Endothelial cell of umbilical vein (primary cell): ENCODE measurements at regions not wholly inside any gene's neighbourhood (a gene's known extent, or its start where the extent isn't known, plus 50 kb on each side); places are given as distances from the start of the nearest gene placed in this dataset.

Experiments used
- BruUV-seq: library from RNA; stranded (reverse); fragments of 400-500 nt; replicated peaks from 2 replicates; lab custom pipeline; 2021; lab: Mats Ljungman, UMichigan
- CTCF ChIA-PET: fragments of 300-600, 350-600 bp; sonication (Branson Sonifier 250); formaldehyde crosslinking; loops from one replicate; lab custom pipeline; 2021; ENCODE audit warnings: antibody characterized with exemption, inconsistent platforms; lab: Charles Lee
- POLR2A ChIA-PET: fragments of 300-600, 350-600 bp; sonication (Branson Sonifier 250); formaldehyde crosslinking; loops from one replicate; lab custom pipeline; 2021; ENCODE audit warnings: antibody characterized with exemption, inconsistent platforms; lab: Charles Lee
- DNase-seq: peaks from one replicate; pipeline ENCODE4 v3.0.0-alpha.2; 2011; ENCODE audit warnings: low read depth, low spot score
- FAIRE-seq: peaks from 2 replicates; lab custom pipeline; 2011; peaks lifted over from hg19 to GRCh38; lab: Jason Lieb, UNC
- H2AFZ ChIP-seq: 2 replicates; pipeline ENCODE4 v1.6.0; 2012; ENCODE audit warnings: low read depth, low read length, control low read depth, inconsistent platforms
- H3K27ac ChIP-seq: 2 replicates; pipeline ENCODE4 v1.5.1; 2011; ENCODE audit warnings: low read depth, mild to moderate bottlenecking, control low read depth, low read length, moderate library complexity; ENCODE audit not compliant: insufficient read depth
- H3K27me3 ChIP-seq, 2 experiments: 2 replicates each; pipeline versions ENCODE4 v1.6.0 to v1.6.1; 2011; ENCODE audit warnings: low read length in 2 of 2, mixed read lengths in 1 of 2; ENCODE audit not compliant: control insufficient read depth in 2 of 2, insufficient read depth in 2 of 2
- H3K36me3 ChIP-seq, 2 experiments: 2 replicates in 1 of 2; 3 replicates in 1 of 2; pipeline ENCODE4 v1.5.1; 2011; ENCODE audit warnings: low read length in 2 of 2, mild to moderate bottlenecking in 1 of 2, moderate library complexity in 1 of 2; ENCODE audit not compliant: control insufficient read depth in 2 of 2, insufficient read depth in 2 of 2; ENCODE audit errors: extremely low read depth in 1 of 2
- H3K4me1 ChIP-seq: 3 replicates; pipeline ENCODE4 v1.5.1; 2011; ENCODE audit warnings: mild to moderate bottlenecking, low read length; ENCODE audit not compliant: control insufficient read depth, insufficient read depth; ENCODE audit errors: extremely low read depth
- H3K4me2 ChIP-seq: 2 replicates; pipeline ENCODE4 v1.6.1; 2011; ENCODE audit warnings: low read length, control low read depth, mixed read lengths; ENCODE audit not compliant: insufficient read depth
- H3K4me3 ChIP-seq, 3 experiments: fragments of 200-600 bp in 1 of 3; sonication (generic), shearing (Covaris generic) in 1 of 3; replicated peaks in 1 of 3; 2 replicates each; pipeline ENCODE4 v1.5.1; 2011 to 2016; ENCODE audit warnings: control low read depth in 3 of 3, low read length in 3 of 3, mild to moderate bottlenecking in 2 of 3, inconsistent platforms in 1 of 3, low read depth in 1 of 3, moderate library complexity in 1 of 3; ENCODE audit not compliant: insufficient read depth in 1 of 3
- H3K79me2 ChIP-seq: 2 replicates; pipeline ENCODE4 v1.6.0; 2012; ENCODE audit warnings: low read length, inconsistent platforms; ENCODE audit not compliant: control insufficient read depth, insufficient read depth
- H3K9ac ChIP-seq: replicated peaks from 2 replicates; pipeline ENCODE3; 2011; ENCODE audit warnings: low read length, control low read depth; ENCODE audit not compliant: insufficient read depth; ENCODE audit errors: extremely low read depth
- H3K9me1 ChIP-seq: replicated peaks from 3 replicates; pipeline ENCODE4 v1.6.0; 2011; ENCODE audit warnings: mild to moderate bottlenecking, low read length; ENCODE audit not compliant: control insufficient read depth, insufficient read depth; ENCODE audit errors: extremely low read depth
- H3K9me3 ChIP-seq: replicated peaks from 2 replicates; pipeline ENCODE4 v1.5.1; 2012; ENCODE audit warnings: low read length, inconsistent platforms; ENCODE audit not compliant: control insufficient read depth, insufficient read depth
- H4K20me1 ChIP-seq: replicated peaks from 2 replicates; pipeline ENCODE3; 2011; ENCODE audit warnings: mild to moderate bottlenecking, low read length; ENCODE audit not compliant: control insufficient read depth, insufficient read depth; ENCODE audit errors: extremely low read depth
- EZH2 ChIP-seq: IDR thresholded peaks from 2 replicates; pipeline ENCODE4 v1.6.1; 2012; ENCODE audit warnings: borderline replicate concordance, low read depth, mild to moderate bottlenecking, moderate library complexity, low read length, inconsistent platforms; ENCODE audit not compliant: severe bottlenecking
- FOS ChIP-seq: IDR thresholded peaks from 2 replicates; pipeline ENCODE4 v1.6.1; 2011; ENCODE audit warnings: mild to moderate bottlenecking, low read length, moderate library complexity, borderline replicate concordance; ENCODE audit not compliant: insufficient read depth
- GATA2 ChIP-seq: IDR thresholded peaks from 2 replicates; pipeline ENCODE4 v1.7.0; 2011; ENCODE audit warnings: low read depth, mild to moderate bottlenecking, moderate library complexity, mixed read lengths, low read length; ENCODE audit not compliant: insufficient read length, insufficient read depth
- JUN ChIP-seq: IDR thresholded peaks from 2 replicates; pipeline ENCODE4 v1.6.1; 2011; ENCODE audit warnings: borderline replicate concordance, low read depth; ENCODE audit not compliant: insufficient read length, insufficient read depth
- MYC ChIP-seq: IDR thresholded peaks from one replicate; pipeline ENCODE4 v1.6.1; 2011; ENCODE audit warnings: mild to moderate bottlenecking, low read depth, low read length
- POLR2A ChIP-seq: IDR thresholded peaks from 2 replicates; pipeline ENCODE4 v1.6.1; 2012; ENCODE audit warnings: low read depth, mild to moderate bottlenecking, control low read depth, low read length
- POLR2AphosphoS5 ChIP-seq: IDR thresholded peaks from 2 replicates; pipeline ENCODE4 v1.6.1; 2012; ENCODE audit warnings: low read depth, mild to moderate bottlenecking, control low read depth, low read length, moderate library complexity; ENCODE audit not compliant: insufficient read depth
- dilution Hi-C: fragments of 300-500 bp; cut with MboI; formaldehyde crosslinking; loops from one replicate; pipeline ENCODE4 v1.15.0; 2019; ENCODE audit warnings: low sequenced_read_pairs; ENCODE audit not compliant: extremely low pct_ligation_motif_present
- intact Hi-C: fragments of 100-400 bp; cut with micrococcal nuclease; formaldehyde crosslinking; loops from one replicate; pipeline ENCODE4 v1.10.0; 2022
- TF ChIP-seq, protein P1 (sequence below), 2 donors: IDR thresholded peaks; 1 replicate in 1 of 2; 2 replicates in 1 of 2; pipeline ENCODE4 v1.5.1; 2011; ENCODE audit warnings: low read length in 2 of 2, mild to moderate bottlenecking in 2 of 2, moderate library complexity in 2 of 2, control low read depth in 1 of 2, inconsistent platforms in 1 of 2, low read depth in 1 of 2; ENCODE audit not compliant: insufficient read depth in 1 of 2; ENCODE audit errors: extremely low read depth in 1 of 2
- TF ChIP-seq, protein P2 (sequence below): IDR thresholded peaks from 2 replicates; pipeline ENCODE4 v1.6.1; 2011; ENCODE audit not compliant: insufficient read depth, insufficient read length

DNA sequence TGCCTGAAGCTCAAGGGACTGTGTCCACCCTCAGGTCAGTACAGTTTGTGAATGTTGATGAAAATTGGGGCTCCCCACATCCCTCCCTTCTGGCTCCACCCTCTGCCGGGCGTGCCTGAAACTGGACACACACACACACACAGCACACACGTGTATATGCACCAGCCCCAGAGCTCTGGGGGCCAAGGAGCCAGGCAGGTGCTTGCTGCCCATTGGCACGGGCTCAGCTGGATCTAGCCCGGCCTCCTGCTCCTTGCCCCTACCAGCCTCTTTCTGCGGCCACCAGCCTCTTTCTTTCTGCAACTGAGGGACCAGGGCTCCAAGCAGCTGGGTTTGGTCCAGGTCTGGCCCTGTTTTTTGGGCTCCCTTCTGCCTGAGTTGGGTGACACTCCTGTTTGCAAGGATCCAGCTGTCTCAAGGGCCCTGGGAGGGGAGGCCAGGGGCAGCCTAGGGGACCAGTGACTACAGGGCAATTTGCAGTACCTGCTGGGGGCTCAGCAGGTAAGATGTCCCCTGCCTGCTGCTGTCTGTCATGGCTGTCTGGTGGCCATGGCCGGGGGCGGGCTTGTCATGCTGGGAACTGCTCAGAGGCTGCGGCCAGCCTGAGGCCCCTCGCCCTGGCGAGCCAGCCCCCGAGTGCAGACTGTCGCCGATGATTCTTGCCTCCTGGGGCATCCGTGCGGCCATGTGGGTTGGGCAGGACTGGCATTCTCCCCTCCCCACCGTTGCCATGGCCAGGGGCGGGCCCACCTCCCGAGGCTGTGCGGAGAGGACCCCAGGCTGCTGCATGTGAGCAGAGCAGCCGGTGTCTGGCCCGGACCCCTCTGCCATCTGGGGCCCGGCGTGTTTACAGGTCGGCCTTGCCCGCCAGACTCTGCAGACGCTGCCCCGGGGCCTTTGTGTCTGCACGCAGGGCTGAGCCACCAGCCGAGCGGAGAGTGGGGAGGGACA, 51.5 kb upstream of the PPARA start:
- Histone ChIP-seq H4K20me1 (no peaks in the 10 kb centered on the region), H3K27me3 (no peaks in the 10 kb centered on the region), H3K4me3 (no peak overlapping the region), H3K9me3 (no peaks in the 10 kb centered on the region), H3K27ac (no peak overlapping the region), H2AFZ (no peak overlapping the region), H3K4me2 (no peak overlapping the region), H3K9ac (no peak overlapping the region), H3K9me1 (no peaks in the 10 kb centered on the region), H3K36me3 (peaks cover 14 to 50% of the 10 kb centered on the region in 2 experiments), H3K79me2 (peaks cover 68% of the 10 kb centered on the region), H3K4me1 (no peaks in the 10 kb centered on the region)
- POLR2A ChIA-PET: no interaction called here
- dilution Hi-C loops (no loop called here), intact Hi-C loops (no loop called here)
- TF ChIP-seq JUN (no peak), MYC (no peak), EZH2 (no peak), FOS (no peak), POLR2A (no peak), GATA2 (no peak), POLR2AphosphoS5 (no peak)
- TF ChIP-seq, protein P1, sequence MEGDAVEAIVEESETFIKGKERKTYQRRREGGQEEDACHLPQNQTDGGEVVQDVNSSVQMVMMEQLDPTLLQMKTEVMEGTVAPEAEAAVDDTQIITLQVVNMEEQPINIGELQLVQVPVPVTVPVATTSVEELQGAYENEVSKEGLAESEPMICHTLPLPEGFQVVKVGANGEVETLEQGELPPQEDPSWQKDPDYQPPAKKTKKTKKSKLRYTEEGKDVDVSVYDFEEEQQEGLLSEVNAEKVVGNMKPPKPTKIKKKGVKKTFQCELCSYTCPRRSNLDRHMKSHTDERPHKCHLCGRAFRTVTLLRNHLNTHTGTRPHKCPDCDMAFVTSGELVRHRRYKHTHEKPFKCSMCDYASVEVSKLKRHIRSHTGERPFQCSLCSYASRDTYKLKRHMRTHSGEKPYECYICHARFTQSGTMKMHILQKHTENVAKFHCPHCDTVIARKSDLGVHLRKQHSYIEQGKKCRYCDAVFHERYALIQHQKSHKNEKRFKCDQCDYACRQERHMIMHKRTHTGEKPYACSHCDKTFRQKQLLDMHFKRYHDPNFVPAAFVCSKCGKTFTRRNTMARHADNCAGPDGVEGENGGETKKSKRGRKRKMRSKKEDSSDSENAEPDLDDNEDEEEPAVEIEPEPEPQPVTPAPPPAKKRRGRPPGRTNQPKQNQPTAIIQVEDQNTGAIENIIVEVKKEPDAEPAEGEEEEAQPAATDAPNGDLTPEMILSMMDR (IDR thresholded peaks at IDR 0.05; ENCODE audit: extremely low read depth in 1 of 2, insufficient read depth in 1 of 2, low read depth in 1 of 2, low read length in 2 of 2): no peak
- TF ChIP-seq, protein P2, sequence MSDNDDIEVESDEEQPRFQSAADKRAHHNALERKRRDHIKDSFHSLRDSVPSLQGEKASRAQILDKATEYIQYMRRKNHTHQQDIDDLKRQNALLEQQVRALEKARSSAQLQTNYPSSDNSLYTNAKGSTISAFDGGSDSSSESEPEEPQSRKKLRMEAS: no peak
- CTCF ChIA-PET: no interaction called here
- DNase-seq: no peak
- no peak for FAIRE-seq
- no TSS peak for BruUV-seq
